ENCODE measurements at regions not wholly inside any gene's neighbourhood (a gene's known extent, or its start where the extent isn't known, plus 50 kb on each side); places are given as distances from the start of the nearest gene placed in this dataset.

DNA sequence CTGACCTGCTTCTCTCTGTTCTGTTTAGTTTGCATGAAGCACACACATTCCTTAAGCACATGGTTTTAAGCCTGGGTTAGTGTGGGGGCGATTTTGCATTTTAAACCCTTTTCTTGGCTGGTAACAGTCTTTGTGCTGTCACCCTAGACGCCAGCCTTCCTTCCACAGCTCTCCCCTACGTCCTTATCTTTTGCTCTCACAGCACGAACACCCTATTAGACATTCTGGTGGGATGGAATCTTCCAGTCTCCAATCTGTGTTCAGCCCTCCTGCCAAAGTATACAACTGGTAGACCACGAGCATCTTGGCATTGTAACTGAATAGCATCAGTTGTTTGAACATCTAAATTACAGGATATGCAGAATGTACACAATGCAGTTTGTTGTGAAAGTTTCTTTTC lies 316.9 kb upstream of the IRX2 start:
- no peak overlapping the region for H3K27ac ChIP-seq
- TF ChIP-seq ZFX (IDR thresholded peaks at IDR 0.05; ENCODE audit: borderline replicate concordance) = no peak
- TF ChIP-seq, protein P1, sequence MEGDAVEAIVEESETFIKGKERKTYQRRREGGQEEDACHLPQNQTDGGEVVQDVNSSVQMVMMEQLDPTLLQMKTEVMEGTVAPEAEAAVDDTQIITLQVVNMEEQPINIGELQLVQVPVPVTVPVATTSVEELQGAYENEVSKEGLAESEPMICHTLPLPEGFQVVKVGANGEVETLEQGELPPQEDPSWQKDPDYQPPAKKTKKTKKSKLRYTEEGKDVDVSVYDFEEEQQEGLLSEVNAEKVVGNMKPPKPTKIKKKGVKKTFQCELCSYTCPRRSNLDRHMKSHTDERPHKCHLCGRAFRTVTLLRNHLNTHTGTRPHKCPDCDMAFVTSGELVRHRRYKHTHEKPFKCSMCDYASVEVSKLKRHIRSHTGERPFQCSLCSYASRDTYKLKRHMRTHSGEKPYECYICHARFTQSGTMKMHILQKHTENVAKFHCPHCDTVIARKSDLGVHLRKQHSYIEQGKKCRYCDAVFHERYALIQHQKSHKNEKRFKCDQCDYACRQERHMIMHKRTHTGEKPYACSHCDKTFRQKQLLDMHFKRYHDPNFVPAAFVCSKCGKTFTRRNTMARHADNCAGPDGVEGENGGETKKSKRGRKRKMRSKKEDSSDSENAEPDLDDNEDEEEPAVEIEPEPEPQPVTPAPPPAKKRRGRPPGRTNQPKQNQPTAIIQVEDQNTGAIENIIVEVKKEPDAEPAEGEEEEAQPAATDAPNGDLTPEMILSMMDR (IDR thresholded peaks at IDR 0.05) = no peak

DNA sequence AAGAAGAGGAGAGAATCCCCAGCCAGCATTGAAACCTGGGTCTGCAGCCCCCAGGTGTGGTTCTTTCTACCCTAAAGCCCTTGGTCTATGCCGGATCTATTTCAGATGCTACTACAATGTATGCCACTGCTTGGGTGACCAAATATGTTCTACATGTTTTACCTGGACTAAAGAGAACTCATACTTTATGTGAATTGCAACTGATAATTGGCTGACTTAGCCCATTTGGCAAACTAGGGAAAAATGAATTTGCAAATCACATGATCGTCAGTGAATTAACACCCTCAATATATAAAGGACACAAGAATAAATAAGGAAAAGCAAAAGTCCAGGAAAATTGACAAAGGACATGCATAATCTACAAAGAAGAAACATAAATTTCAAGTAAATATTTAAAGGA lies 308.8 kb upstream of the IRX2 start:
- H3K27ac ChIP-seq = no peak overlapping the region
- TF ChIP-seq, protein P1 (IDR thresholded peaks at IDR 0.05) = no peak

DNA sequence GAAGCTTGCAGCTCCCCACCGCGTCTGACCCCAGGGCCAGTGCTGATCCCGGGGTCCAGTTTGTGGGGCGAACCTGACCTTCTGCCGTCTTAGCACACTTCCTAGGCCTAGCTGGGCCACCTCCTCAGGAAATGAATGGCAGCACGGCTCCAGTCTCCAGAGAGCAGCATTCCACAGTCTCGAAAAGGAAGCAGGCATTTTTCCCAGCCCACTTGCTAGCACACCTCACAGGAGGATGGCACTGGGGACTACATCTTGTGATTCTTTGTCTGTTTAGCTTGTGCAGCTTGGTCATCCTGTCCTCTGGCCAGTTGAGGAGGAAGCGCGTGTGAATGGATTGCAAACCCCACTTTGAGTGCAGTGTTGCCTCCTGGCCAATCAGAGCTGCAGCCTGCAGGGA lies 308.0 kb upstream of the IRX2 start:
- TF ChIP-seq, protein P1 (IDR thresholded peaks at IDR 0.05) = no peak
- TF ChIP-seq ZFX (IDR thresholded peaks at IDR 0.05; ENCODE audit: borderline replicate concordance) = no peak
- no peak overlapping the region for H3K27ac ChIP-seq

DNA sequence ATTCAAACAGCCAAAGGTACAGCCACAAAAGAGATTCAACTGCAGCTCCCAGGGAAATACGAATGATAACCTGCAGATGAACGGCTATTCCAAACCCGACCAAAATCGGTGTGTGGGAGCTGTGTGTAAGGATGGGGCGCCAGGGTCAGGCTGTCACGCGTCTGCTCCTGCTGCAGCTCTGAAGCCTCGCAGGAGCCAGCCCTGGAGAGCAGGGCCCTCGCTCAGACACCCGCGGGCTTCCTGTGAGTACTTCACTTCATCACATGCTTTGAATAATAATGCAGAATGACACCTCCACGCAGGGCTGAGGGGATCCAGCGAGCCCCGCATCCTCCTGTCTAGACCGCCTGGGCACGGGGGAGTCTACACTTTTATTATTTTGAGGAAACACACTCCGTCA lies 307.5 kb upstream of the IRX2 start:
- H3K27ac ChIP-seq = no peak overlapping the region
- no peak for TF ChIP-seq ZFX (IDR thresholded peaks at IDR 0.05; ENCODE audit: borderline replicate concordance)
- TF ChIP-seq, protein P1 (IDR thresholded peaks at IDR 0.05) = no peak

DNA sequence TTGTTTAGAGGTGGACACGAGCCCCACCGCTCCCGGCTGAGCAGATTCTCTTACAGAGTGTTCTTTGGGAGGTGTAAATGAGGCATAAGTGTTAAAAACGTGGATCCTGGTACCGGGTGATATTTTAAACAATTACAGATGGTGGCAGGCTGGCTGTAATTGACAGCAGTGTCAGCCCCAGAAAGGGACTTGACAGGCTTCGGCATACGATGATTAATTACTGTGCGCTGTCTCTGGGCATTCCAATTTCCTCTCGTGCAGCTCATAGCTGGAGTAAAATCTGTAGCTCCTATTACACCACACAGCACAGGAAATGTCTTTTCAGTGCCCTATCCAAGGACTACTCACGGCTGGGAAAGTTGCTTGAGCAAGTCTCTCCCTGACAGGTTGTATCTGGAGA lies 305.4 kb upstream of the IRX2 start:
- no peak for TF ChIP-seq ZFX (IDR thresholded peaks at IDR 0.05; ENCODE audit: borderline replicate concordance)
- TF ChIP-seq, protein P1 (IDR thresholded peaks at IDR 0.05) = no peak
- H3K27ac ChIP-seq = no peak overlapping the region

DNA sequence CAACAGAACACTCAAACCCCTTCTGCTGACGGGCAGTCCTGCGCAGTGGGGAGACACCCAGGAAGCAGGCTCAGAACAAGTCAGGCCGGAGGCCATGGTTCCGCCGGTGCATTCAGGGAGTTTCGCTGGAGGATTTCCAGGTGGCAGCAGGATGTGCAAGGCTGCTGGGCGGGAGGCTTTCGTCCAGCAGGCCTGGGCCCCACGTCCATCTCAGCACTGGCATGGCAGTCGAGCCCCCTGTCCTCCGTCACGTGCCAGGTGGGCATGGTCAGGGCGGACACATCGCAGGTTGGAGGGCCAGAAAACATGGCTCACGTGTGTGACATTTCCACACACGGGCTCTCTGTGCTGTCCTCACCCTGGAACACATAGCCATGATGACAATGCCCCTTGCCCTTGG lies 299.9 kb upstream of the IRX2 start:
- no peak overlapping the region for H3K27ac ChIP-seq
- no peak for TF ChIP-seq ZFX (IDR thresholded peaks at IDR 0.05; ENCODE audit: borderline replicate concordance)
- TF ChIP-seq, protein P1 (IDR thresholded peaks at IDR 0.05) = no peak

DNA sequence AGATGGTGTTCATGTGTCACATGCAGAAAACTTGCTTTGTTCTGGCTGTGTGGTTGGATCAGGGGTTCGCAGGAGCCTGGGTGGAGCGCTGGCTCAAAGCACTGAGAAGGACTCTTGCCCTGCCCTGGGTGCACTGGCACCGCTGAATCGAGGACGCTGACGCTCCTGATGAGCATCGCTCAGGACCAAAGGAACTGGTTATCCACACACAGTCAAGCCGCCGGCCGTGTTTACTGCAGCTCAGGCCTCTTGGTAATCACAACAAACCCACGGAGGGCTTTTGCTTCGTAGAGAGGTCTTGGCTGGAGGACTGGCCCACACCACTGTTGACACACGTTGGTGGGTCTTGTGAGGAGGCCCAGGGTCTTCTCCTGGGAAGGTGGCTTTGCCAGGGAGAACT lies 299.4 kb upstream of the IRX2 start:
- H3K27ac ChIP-seq = no peak overlapping the region
- TF ChIP-seq, protein P1 (IDR thresholded peaks at IDR 0.05) = no peak
- TF ChIP-seq ZFX (IDR thresholded peaks at IDR 0.05; ENCODE audit: borderline replicate concordance) = no peak
